ENCODE measurements at regions not wholly inside any gene's neighbourhood (a gene's known extent, or its start where the extent isn't known, plus 50 kb on each side); places are given as distances from the start of the nearest gene placed in this dataset.

- H3K9me3 ChIP-seq, result no peaks in the 10 kb centered on the region
Observed at GRCh38 chr2:52467189-52467588, 1300.4 kb upstream of the CHAC2 start.

GRCh38 chr2:52465287-52465686, 1302.3 kb upstream of the CHAC2 start:
- H3K4me1 ChIP-seq, result no peaks in the 10 kb centered on the region
- no peaks in the 10 kb centered on the region for H3K36me3 ChIP-seq
- 76 to 86% methylated on average over 3 of the region's 3 CpGs for WGBS, 2 donors
- H3K27ac ChIP-seq, result no peak overlapping the region
- ATAC-seq (ENCODE audit: low FRiP score in 2 of 2) (no peak), DNase-seq (no peak)
- H3K9me3 ChIP-seq, result no peaks in the 10 kb centered on the region
- no peak for TF ChIP-seq POLR2A (IDR thresholded peaks at IDR 0.05)
- TF ChIP-seq CTCF (IDR thresholded peaks at IDR 0.05), result no peak
- no peak for TF ChIP-seq POLR2AphosphoS5 (IDR thresholded peaks at IDR 0.05)
- TF ChIP-seq EP300 (IDR thresholded peaks at IDR 0.05), result no peak
- no peak overlapping the region for H3K4me3 ChIP-seq
- H3K27me3 ChIP-seq, result no peaks in the 10 kb centered on the region

More at GRCh38 chr2:52467189-52467588, 1300.4 kb upstream of the CHAC2 start:
- H3K4me1 ChIP-seq, result no peaks in the 10 kb centered on the region
- no peak for ATAC-seq (ENCODE audit: low FRiP score in 2 of 2)
- H3K27ac ChIP-seq, result no peak overlapping the region
- no peaks in the 10 kb centered on the region for H3K27me3 ChIP-seq
- H3K4me3 ChIP-seq, result no peak overlapping the region
- TF ChIP-seq POLR2AphosphoS5 (IDR thresholded peaks at IDR 0.05) (no peak), CTCF (IDR thresholded peaks at IDR 0.05) (no peak), EP300 (IDR thresholded peaks at IDR 0.05) (no peak), POLR2A (IDR thresholded peaks at IDR 0.05) (no peak)
- DNase-seq, result no peak
- WGBS, 2 donors, result 89 to 91% methylated on average over 2 of the region's 2 CpGs
- no peaks in the 10 kb centered on the region for H3K36me3 ChIP-seq

DNA sequence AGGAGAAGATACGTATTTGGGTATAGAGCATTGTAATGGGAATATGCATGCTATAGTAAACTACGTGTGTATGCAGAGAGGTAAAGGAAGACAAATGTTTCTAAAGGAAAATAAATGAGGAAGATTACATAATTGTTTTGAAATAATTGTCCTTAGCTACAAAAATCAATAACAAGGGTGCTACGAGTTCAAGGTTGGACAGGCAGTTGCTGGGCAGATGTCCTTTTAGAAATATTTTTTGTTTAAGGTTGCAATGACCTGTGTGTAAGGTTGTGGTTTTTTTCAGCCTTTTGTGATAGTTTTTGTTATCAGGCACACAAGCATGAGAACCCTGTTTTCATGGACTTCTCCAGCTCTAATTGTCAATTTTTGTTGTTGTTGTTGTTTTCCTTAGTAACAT, 1304.1 kb upstream of the CHAC2 start:
- no peak overlapping the region for H3K4me3 ChIP-seq
- no peaks in the 10 kb centered on the region for H3K4me1 ChIP-seq
- DNase-seq (no peak), ATAC-seq (ENCODE audit: low FRiP score in 2 of 2) (no peak)
- no peaks in the 10 kb centered on the region for H3K9me3 ChIP-seq
- no peak overlapping the region for H3K27ac ChIP-seq
- H3K36me3 ChIP-seq, result no peaks in the 10 kb centered on the region
- no peaks in the 10 kb centered on the region for H3K27me3 ChIP-seq
- 82 to 85% methylated on average over 3 of the region's 3 CpGs for WGBS, 2 donors
- TF ChIP-seq EP300 (IDR thresholded peaks at IDR 0.05) (no peak), POLR2A (IDR thresholded peaks at IDR 0.05) (no peak), POLR2AphosphoS5 (IDR thresholded peaks at IDR 0.05) (no peak), CTCF (IDR thresholded peaks at IDR 0.05) (no peak)

DNA sequence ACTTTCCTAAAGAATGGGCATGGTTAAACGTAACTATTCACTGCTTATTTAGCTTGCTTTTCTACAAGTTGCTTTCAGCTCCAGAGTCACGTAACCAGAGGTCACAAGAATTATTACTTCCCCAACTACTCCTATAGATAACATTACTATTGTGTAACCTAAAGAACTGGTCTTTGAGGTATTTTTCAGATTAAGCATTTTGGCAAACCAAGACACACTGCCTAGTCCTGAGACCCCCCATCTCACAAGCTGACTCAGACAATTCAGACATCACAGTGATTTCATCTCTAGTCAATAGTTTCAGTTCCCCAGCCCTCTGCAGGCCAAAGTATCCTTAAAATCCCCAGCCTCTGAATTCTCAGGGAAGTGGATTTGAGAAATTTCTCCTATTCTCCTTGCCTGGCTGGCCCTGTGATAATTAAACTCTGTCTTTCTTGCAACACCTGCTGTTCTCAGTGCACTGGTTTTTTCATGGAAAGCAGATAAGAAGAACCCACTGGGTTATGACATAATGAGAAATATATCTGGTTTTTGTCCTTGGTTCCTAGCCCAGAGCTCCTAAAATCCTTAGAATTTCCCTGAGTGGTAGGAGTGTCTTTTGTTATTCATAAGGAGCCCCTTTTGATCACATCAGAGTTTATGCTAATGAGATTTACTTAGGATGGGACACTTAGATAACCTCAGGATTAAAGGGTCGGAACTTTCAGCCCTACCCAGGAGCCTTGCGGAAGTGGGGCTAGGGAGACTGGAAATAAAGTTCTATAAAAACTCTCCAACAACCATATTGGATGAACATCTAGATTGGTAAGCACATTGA, 1310.8 kb upstream of the CHAC2 start:
- no peak for TF ChIP-seq POLR2A (IDR thresholded peaks at IDR 0.05)
- TF ChIP-seq POLR2AphosphoS5 (IDR thresholded peaks at IDR 0.05), result no peak
- no peak for TF ChIP-seq EP300 (IDR thresholded peaks at IDR 0.05)
- no peak for TF ChIP-seq CTCF (IDR thresholded peaks at IDR 0.05)
- 80 to 81% methylated on average over 4 of the region's 4 CpGs for WGBS, 2 donors
- H3K4me3 ChIP-seq, result no peak overlapping the region
- H3K36me3 ChIP-seq, result no peaks in the 10 kb centered on the region
- DNase-seq (no peak), ATAC-seq (ENCODE audit: low FRiP score in 2 of 2) (no peak)
- no peak overlapping the region for H3K27ac ChIP-seq
- H3K4me1 ChIP-seq, result no peaks in the 10 kb centered on the region
- no peaks in the 10 kb centered on the region for H3K27me3 ChIP-seq
- no peaks in the 10 kb centered on the region for H3K9me3 ChIP-seq

DNA sequence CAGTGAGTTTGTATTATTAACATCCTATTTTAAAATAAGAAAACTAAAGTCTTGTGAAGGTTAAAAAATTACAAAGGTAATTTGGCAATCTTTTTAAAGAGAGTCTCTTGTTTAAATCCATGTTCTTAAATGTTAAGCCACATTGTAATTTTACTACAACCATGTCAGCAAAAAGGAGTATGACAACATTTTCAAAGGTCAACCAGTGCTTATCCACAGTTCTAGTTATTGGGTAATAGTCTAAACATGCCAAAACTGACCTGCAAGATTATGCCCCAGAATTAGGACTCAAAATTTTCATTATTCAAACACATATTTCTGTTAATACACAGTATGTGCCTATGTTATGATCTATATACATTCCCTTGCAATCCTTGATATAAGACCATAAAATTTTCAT, 1312.6 kb upstream of the CHAC2 start:
- no peaks in the 10 kb centered on the region for H3K27me3 ChIP-seq
- no peak overlapping the region for H3K27ac ChIP-seq
- DNase-seq, result no peak
- ATAC-seq (ENCODE audit: low FRiP score in 2 of 2), result no peak
- no peaks in the 10 kb centered on the region for H3K36me3 ChIP-seq
- H3K9me3 ChIP-seq, result no peaks in the 10 kb centered on the region
- no peak overlapping the region for H3K4me3 ChIP-seq
- no peaks in the 10 kb centered on the region for H3K4me1 ChIP-seq
- TF ChIP-seq EP300 (IDR thresholded peaks at IDR 0.05) (no peak), CTCF (IDR thresholded peaks at IDR 0.05) (no peak), POLR2AphosphoS5 (IDR thresholded peaks at IDR 0.05) (no peak), POLR2A (IDR thresholded peaks at IDR 0.05) (no peak)
